DND-41 (cell line): ENCODE measurements at regions not wholly inside any gene's neighbourhood (a gene's known extent, or its start where the extent isn't known, plus 50 kb on each side); places are given as distances from the start of the nearest gene placed in this dataset.

Experiments
- ATAC-seq: fragments of 200-7000 bp; cut with Tn5 transposase; 3 replicates; pipeline ENCODE4 v1.9.1; 2021; ENCODE audit warnings: low read depth; ENCODE audit not compliant: insufficient read depth
- DNase-seq: peaks from one replicate; pipeline ENCODE4 v3.0.0-alpha.2; 2020
- H2AFZ ChIP-seq: 2 replicates; pipeline ENCODE4 v1.6.0; 2012; ENCODE audit warnings: low read depth, low read length
- H3K27ac ChIP-seq: 2 replicates; pipeline ENCODE4 v1.5.1; 2012; ENCODE audit warnings: low read length, inconsistent platforms
- H3K27me3 ChIP-seq: fragments of 200-600 bp; sonication (generic); 2 replicates; pipeline ENCODE4 v1.6.0; 2012; ENCODE audit warnings: low read length, mild to moderate bottlenecking, inconsistent platforms; ENCODE audit not compliant: insufficient read depth, poor library complexity
- H3K36me3 ChIP-seq: 2 replicates; pipeline ENCODE4 v1.5.1; 2012; ENCODE audit warnings: low read length, inconsistent platforms; ENCODE audit not compliant: insufficient read depth
- H3K4me1 ChIP-seq: 2 replicates; pipeline ENCODE4 v1.5.1; 2012; ENCODE audit warnings: mild to moderate bottlenecking, low read length; ENCODE audit not compliant: insufficient read depth
- H3K4me2 ChIP-seq: 2 replicates; pipeline ENCODE4 v1.6.0; 2012; ENCODE audit warnings: mild to moderate bottlenecking, moderate library complexity, low read length, inconsistent platforms; ENCODE audit not compliant: insufficient read depth
- H3K4me3 ChIP-seq, 2 experiments: fragments of 200-600 bp in 1 of 2; shearing (Covaris generic) in 1 of 2; 2 replicates each; pipeline ENCODE4 v1.5.1; 2012 to 2016; ENCODE audit warnings: inconsistent platforms in 2 of 2, low read length in 2 of 2, mild to moderate bottlenecking in 2 of 2, low read depth in 1 of 2, moderate library complexity in 1 of 2
- H3K79me2 ChIP-seq: 2 replicates; pipeline ENCODE4 v1.6.0; 2012; ENCODE audit warnings: low read length, inconsistent platforms; ENCODE audit not compliant: insufficient read depth
- H3K9ac ChIP-seq: 2 replicates; pipeline ENCODE4 v1.6.0; 2012; ENCODE audit warnings: low read depth, mild to moderate bottlenecking, inconsistent platforms, low read length, moderate library complexity
- H3K9me3 ChIP-seq: 2 replicates; pipeline ENCODE4 v1.5.1; 2012; ENCODE audit warnings: low read length, moderate library complexity, mild to moderate bottlenecking, inconsistent platforms; ENCODE audit not compliant: insufficient read depth, severe bottlenecking
- H4K20me1 ChIP-seq: 2 replicates; pipeline ENCODE4 v1.6.0; 2012; ENCODE audit warnings: low read length; ENCODE audit not compliant: insufficient read depth
- CTCF ChIP-seq: IDR thresholded peaks from 2 replicates; pipeline ENCODE4 v1.5.1; 2012; ENCODE audit warnings: borderline replicate concordance, low read length, moderate library complexity, mild to moderate bottlenecking; ENCODE audit not compliant: poor library complexity, severe bottlenecking; ENCODE audit errors: extremely low read depth
- EZH2 ChIP-seq: IDR thresholded peaks from 3 replicates; pipeline ENCODE4 v1.6.1; 2012; ENCODE audit warnings: borderline replicate concordance, low read depth, mild to moderate bottlenecking, moderate library complexity, low read length, inconsistent platforms; ENCODE audit not compliant: severe bottlenecking

- no peaks in the 10 kb centered on the region for H3K79me2 ChIP-seq
- no peak for ATAC-seq
Observed at GRCh38 chr15:24747376-24747775, 71.8 kb downstream of the NPAP1 start.

GRCh38 chr15:24748812-24749439, 73.4 kb downstream of the NPAP1 start:
- TF ChIP-seq CTCF (no peak), EZH2 (no peak)
- Histone ChIP-seq H3K4me1 (peaks cover 5% of the 10 kb centered on the region), H3K27me3 (no peaks in the 10 kb centered on the region), H3K36me3 (no peaks in the 10 kb centered on the region), H2AFZ (no peak overlapping the region), H3K79me2 (no peaks in the 10 kb centered on the region), H3K9me3 (peaks cover 29% of the 10 kb centered on the region), H3K4me3 (no peak overlapping the region), H3K9ac (no peak overlapping the region), H4K20me1 (no peaks in the 10 kb centered on the region), H3K27ac (no peak overlapping the region), H3K4me2 (no peak overlapping the region)
- ATAC-seq (no peak), DNase-seq (no peak)

More at GRCh38 chr15:24747376-24747775, 71.8 kb downstream of the NPAP1 start:
- Histone ChIP-seq H3K9me3 (peaks cover 29% of the 10 kb centered on the region), H4K20me1 (no peaks in the 10 kb centered on the region), H3K27me3 (no peaks in the 10 kb centered on the region), H3K4me2 (no peak overlapping the region), H3K4me3 (no peak overlapping the region), H3K9ac (no peak overlapping the region), H3K27ac (no peak overlapping the region), H3K4me1 (peaks cover 2% of the 10 kb centered on the region), H2AFZ (no peak overlapping the region), H3K36me3 (no peaks in the 10 kb centered on the region)
- no peak for TF ChIP-seq CTCF
- TF ChIP-seq EZH2 = no peak
- no peak for DNase-seq

- no peaks in the 10 kb centered on the region for H3K79me2 ChIP-seq
- TF ChIP-seq EZH2 = no peak
- TF ChIP-seq CTCF = no peak
- H3K4me3 ChIP-seq = no peak overlapping the region
- no peak overlapping the region for H3K9ac ChIP-seq
- no peak overlapping the region for H3K27ac ChIP-seq
- H3K27me3 ChIP-seq = no peaks in the 10 kb centered on the region
- no peak overlapping the region for H3K4me2 ChIP-seq
- no peaks in the 10 kb centered on the region for H4K20me1 ChIP-seq
- peak; percentile 31 for DNase-seq
- peak; percentile 48; the same call in 2 of the 3 replicates for ATAC-seq
- H3K4me1 ChIP-seq = peaks cover 5% of the 10 kb centered on the region
- no peak overlapping the region for H2AFZ ChIP-seq
- H3K36me3 ChIP-seq = no peaks in the 10 kb centered on the region
- peaks cover 29% of the 10 kb centered on the region for H3K9me3 ChIP-seq
Observed at GRCh38 chr15:24752354-24752753, 76.8 kb downstream of the NPAP1 start.
